ENCODE measurements at regions not wholly inside any gene's neighbourhood (a gene's known extent, or its start where the extent isn't known, plus 50 kb on each side); places are given as distances from the start of the nearest gene placed in this dataset.

GRCh38 chr2:42928161-42928691 lies 135.8 kb upstream of the HAAO start:
- TF ChIP-seq EZH2 (IDR thresholded peaks at IDR 0.05; ENCODE audit: borderline replicate concordance, control insufficient read depth, low read depth, low read length) (no peak), REST (IDR thresholded peaks at IDR 0.05; ENCODE audit: low read depth, low read length) (no peak), CEBPB (IDR thresholded peaks at IDR 0.05; ENCODE audit: borderline replicate concordance in 1 of 2, low read depth in 2 of 2, low read length in 2 of 2) (no peak), CTCF (IDR thresholded peaks at IDR 0.05 in 2 of 3, conservative IDR thresholded peaks at IDR 0.05 in 1 of 3; ENCODE audit: control insufficient read depth in 2 of 3, extremely low read depth in 1 of 3, insufficient read depth in 1 of 3, low read depth in 3 of 3, low read length in 3 of 3) (no peak), CHD1 (IDR thresholded peaks at IDR 0.05; ENCODE audit: low read depth, low read length) (no peak), SUZ12 (IDR thresholded peaks at IDR 0.05; ENCODE audit: unreplicated experiment) (no peak), POLR2A (IDR thresholded peaks at IDR 0.05; ENCODE audit: low read depth, low read length) (no peak), USF1 (IDR thresholded peaks at IDR 0.05; ENCODE audit: borderline replicate concordance, extremely low read length, insufficient read depth, low read depth, low read length) (no peak)
